Stimulated activated CD8-positive, alpha-beta memory T cell treated with anti-CD3 and anti-CD28 coated beads, Interleukin-7, amount 100 ng/mL, for 48 hours (primary cell): ENCODE measurements at regions not wholly inside any gene's neighbourhood (a gene's known extent, or its start where the extent isn't known, plus 50 kb on each side); places are given as distances from the start of the nearest gene placed in this dataset.
A peak's percentile ranks its signal among the peaks of the same experiment; 100 is the strongest.
"Not testable (repeated sequence)": the region's sequence is repeated elsewhere in the genome, so short reads cannot be mapped to it uniquely, and the experiment has no call there.

Source experiments
- DNase-seq, 2 donors: peaks; one replicate each; pipeline ENCODE4 v3.0.0-alpha.2; 2020; ENCODE audit warnings: low read depth in 1 of 2; ENCODE audit errors: extremely low read depth in 1 of 2

DNA sequence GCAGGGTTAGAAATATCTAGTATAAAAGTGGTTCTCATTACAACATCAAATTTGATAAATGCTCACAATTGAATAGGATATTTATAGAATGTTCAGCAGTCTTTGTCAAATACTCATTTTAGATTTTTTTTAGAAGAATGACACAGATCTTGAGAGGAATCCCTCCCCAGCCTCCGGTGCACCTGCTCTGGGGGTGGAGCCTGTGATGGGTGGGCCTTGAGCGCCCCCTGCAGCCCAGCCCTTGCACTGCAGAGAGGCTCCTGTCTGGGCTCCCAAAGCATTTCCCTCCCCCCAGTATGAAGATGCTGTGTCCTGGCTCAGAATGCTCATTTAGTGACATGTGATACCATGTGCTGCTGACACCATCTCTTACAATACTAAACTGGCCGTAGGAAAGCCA, 792.3 kb downstream of the TMEM121 start:
- peak; percentile 5 to 17 for DNase-seq

- DNase-seq, result peak in 1 of 2 donors; percentile 12
Observed at GRCh38 chr14:106323970-106324369, 797.6 kb downstream of the TMEM121 start.

DNA sequence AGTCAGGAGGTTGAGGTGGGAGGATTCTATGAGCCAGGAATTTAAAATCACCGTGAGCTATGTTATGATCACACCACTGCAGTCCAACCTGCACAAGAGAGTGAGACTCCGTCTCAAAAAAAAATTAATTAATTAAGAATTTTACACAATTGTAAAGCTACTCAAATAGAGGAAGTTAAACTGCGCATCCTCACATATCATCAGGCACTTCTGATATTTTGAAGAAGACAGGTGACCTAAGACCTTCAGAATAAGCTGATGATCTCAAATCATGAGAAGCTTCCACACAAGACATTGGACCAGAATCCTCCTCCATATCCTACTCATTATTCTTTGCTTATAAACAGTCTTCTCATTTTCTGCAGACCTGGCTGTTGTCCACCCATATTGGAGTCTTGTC, 800.9 kb downstream of the TMEM121 start:
- DNase-seq, result no peak

DNA sequence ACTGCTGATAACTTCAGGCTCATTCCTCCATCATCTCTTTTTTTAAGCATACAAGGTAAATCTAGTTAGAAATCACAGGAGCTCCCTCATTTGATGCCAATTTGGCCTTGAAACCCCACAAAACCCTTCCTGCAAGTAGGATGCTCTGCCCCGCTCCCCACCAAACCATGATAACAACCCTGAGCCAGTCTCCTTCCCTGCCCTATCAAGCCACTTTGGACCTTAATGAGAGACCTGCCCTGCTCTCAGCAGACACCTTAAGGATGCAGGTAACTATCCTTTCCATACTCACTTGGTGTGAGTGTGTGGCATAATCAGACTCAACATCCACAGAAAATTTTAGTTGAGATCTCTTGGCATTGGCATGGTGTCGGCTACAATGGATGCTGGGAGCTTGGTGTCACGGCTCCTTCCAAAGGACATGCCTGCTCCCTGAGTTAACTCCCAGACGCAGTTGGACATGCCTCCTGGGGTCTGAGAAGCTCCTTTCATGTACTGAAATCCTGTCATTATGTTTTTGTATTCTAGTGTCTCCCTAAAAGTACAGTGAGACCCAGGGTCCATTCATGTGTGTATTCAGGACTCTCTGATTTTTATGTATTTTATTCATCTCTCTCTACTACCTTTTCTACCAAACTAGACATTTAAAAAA, 801.4 kb downstream of the TMEM121 start:
- DNase-seq, result not testable (repeated sequence)

DNA sequence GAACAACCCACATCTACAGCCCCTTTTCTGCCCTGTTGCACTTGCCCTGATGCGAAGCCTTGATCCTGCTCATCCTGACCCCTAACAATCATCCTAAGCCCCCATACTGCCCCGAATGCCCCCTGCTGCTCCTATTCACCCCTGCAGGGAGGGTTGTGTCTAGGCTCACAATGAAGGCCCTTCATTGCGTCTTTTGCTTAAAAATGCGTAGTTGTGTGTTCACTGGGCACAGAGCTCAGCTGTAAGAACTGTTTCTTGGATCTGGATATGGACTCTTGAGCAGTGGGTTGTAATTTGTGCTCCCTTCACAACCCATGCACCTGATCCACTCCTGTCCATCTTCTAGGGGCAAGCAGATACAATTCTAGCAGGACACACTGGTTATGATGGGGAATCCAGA, 802.9 kb downstream of the TMEM121 start:
- DNase-seq, result not testable (repeated sequence)

GRCh38 chr14:106329987-106330774, 803.8 kb downstream of the TMEM121 start:
- not testable (repeated sequence) for DNase-seq

DNA sequence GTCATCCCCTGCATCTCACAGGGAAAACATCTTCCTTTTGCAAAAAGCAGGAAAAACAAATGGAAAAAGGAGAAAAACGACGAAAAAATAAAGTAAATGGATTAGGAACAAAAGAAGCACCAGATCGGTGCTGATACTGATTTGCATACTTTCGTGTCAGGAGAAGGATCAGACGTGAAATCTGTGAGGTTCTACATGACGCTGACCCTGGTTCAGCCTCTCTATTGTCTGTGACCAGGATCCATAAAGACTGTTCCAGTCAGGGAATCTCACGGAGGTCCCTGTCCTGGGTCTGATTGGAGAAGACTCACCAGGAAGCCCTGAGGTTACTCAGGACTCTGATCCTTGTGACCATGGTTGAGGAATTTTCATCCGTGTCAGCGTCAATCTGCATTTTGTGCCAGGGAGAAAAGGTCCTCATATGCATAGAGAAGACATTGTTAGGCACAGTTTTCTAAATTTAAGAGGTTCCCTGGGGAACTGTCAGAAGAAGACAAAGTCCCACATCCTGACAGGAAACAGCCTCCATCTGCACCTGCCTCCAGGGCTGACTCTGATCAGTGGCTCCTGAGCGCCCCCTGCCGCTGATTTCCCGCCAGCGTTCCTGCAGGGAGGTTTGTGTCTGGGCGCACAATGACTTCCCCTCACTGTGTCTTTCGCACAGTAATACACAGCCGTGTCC, 808.2 kb downstream of the TMEM121 start:
- peak; percentile 53 to 74 for DNase-seq

- not testable (repeated sequence) for DNase-seq
Observed at GRCh38 chr14:106335110-106335429, 808.7 kb downstream of the TMEM121 start.

DNA sequence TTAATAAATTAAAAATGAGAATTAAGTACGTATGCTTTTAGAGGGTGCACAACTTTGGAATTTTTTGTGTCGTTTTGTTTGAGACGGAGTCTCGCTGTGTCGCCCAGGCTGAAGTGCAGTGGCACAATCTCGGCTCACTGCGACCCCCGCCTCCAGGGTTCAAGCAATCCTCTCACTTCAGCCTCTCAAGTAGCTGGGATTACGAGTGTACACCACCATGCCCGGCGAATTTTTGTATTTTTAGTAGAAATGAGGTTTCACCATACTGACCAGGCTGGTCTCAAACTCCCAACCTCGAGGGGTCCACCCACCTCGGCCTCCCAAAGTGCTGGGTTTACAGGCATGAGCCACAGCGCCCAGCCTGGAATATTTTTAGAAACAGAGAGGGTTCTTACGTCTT, 812.4 kb downstream of the TMEM121 start:
- not testable (repeated sequence) for DNase-seq

DNA sequence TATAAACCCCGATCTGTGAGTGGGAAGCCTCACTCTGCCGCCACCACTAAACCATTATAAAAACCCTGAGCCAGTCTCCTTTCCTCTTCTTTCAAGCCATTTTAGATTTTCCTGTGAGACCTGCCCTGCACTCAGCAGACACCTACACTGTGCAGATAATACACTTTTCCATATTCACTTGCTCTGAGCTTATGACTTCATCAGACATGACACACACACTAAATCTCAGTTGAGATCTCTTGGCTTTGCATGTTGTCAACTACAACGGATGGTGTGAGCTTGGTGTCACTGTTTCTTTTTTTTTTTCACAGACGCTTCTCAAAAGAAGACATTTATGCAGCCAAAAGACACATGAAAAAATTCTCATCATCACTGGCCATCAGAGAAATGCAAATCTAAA, 814.3 kb downstream of the TMEM121 start:
- not testable (repeated sequence) for DNase-seq

DNA sequence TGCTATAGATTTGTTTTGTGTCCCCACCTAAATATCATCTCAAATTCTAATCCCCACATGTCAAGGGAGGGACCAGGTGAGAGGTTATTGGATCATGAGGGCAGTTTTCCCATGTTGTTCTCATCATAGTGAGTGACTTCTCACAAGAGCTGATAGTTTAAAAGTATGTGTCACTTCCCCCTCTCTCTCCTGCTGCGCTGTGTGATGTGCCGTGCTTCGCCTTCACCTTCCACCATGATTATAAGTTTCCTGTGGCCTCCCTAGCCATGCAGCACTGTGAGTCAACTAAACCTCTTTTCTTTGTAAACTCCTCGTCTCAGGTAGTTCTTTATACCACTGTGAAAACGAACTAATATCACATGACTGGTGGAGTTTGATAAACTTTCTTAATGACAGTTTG, 814.8 kb downstream of the TMEM121 start:
- DNase-seq, result not testable (repeated sequence)

DNA sequence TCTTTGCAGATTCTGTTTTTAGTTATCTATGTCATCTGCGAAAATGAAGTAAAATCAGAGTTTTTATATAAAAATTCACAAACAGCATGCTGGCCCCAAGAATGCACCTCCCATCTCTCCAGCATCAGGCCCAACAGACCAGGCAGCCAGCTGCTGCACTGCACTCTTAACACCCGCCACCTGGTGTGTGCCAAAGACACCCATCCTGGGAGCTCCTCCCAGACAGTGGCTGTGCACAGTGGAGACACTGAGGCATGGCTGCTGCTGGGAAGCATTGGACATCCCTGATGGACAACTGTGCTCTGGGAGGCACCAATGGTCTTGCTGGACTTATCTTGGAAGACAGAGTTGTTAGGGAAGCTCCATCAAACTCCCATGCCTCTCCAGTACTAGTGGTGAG, 817.2 kb downstream of the TMEM121 start:
- no peak for DNase-seq

DNA sequence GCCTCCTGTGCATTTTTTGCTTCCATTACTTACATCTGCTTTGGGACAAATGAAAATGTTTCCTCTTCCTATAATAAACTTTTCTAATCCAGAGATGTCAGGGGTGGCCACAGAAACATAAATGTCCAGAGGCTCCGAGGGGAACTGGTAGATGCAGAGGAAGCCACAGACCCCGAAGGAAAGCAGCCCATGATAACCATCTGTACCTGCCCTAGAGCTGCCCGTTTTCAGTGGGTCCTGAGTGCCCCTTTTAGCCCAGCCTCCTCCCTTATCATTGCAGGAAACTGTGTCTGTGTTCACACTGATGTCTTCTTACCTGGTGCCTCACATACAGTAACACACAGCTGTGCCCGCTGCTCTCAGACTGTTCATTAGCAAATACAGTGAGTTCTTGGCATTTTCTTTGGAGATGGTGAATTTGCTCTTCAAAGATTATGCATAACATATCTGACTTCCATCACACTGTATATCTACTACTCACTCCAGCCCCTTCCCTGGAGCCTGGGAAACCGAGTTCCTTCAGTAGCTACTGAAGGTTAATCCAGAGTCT, 817.8 kb downstream of the TMEM121 start:
- not testable (repeated sequence) for DNase-seq

DNA sequence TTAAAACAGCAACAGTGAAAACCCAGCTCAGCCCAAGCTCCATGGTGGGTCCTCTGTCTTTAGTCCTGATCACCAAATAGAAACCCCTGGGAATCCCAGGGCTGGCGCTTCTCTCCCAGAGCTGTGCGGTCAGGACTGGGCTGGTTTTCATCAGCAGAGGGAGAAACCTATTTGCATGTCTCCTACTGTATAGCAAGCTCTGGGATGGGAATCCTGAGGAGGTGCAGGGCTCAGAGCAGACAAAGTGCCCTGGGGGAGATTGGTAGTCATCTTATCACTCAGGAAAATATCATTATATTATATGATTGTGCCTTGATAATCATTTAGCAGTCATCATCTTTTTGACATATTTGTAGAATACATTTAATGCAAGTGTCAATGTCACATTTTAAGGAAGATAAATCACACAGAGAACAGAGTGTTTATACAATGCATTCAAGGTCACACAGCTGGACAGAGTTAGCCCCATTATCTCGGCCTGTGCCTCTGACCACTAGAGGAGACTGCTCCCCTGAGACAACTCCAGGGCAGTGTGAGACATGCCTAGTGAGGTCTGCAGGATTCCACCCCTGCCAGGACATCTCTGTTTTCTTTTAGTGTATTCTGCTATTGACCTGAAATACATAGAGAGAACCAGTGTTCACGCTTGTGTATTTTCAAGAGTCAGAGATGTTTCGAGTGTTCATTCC, 818.6 kb downstream of the TMEM121 start:
- DNase-seq, result not testable (repeated sequence)

DNA sequence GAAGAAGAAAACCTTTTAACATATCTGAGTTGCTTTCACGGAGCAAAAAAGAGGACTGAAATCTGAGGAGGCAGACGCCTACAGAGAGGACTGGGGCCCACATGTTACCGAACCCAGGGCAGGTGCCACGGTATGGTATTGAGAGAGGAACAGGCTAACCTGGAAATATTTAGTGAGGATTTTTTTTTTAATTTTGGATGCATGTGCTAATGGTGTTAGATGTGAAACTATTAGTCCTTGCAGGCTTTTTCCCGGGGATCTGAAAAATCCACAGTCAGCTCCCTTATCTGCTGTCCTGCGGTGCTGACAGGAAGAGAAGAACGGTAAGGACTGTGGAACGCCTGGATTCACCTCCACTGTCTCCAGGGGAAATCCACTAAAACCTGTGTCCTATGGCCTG, 819.7 kb downstream of the TMEM121 start:
- no peak for DNase-seq

DNA sequence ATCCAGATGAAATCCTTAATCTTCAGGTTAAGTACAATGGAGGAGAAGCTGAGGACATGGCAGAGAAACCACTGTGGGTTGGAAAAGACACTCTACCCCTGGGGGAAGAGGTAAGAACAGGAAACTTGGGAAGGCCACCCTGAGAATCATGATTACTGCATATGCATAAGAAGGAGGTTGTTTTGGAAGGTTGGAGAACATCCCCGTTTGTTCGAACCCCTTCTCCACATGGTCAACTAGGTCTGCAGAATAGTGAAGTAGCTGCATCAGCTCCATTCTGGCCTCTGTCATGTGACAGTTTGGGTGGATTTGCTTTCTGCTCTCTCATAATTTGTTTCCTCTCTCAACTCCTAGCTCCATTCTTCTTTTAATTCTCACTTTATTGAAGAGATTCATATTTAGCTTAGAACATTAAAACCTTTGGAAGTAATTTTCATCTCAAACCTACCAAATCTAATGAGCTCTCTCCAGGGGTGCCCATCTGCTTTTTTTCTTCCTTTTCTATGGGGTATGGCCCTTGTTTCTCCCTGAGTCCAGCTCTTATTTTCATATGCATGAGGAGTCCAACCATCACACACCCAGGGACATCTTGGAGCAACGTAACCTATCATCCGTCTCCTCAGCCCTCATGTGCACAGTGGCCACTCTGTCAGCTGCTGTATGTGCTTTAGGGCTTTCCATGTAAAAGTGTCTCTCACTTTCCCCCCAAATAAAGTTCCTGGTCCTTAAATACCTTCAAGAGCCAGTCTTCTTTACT, 820.3 kb downstream of the TMEM121 start:
- no peak for DNase-seq

- DNase-seq, result no peak
Observed at GRCh38 chr14:106347291-106347778, 821.0 kb downstream of the TMEM121 start.

GRCh38 chr14:106347890-106348755, 821.7 kb downstream of the TMEM121 start:
- no peak for DNase-seq

DNA sequence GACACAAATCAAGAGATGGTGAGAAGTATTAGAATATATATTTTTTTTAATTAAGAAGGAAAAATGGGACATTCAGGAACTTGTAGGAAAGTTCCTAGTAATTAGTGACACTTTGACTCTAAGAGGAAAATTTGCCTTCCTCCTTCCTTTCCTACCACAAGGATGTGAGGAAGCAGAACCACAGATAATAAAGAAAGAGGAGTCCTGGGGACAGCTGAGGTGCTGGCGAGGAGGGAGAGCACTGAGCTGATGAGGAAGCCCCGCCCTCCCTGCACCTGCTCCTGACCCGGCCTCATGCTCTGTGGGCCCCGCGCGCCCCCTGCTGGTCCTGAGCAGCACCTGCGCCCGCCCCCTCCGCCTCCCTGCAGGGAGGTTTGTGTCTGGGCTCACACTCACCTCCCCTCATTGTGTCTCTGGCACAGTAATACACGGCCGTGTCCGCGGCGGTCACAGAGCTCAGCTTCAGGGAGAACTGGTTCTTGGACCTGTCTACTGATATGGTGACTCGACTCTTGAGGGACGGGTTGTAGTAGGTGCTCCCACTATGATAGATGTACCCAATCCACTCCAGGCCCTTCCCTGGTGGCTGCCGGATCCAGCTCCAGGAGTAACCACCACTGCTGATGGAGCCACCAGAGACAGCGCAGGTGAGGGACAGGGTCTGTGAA, 822.6 kb downstream of the TMEM121 start:
- peak; percentile 41 to 82 for DNase-seq
